Vagina (tissue), 2 donors: ENCODE measurements at regions not wholly inside any gene's neighbourhood (a gene's known extent, or its start where the extent isn't known, plus 50 kb on each side); places are given as distances from the start of the nearest gene placed in this dataset.

Experiments used
- CTCF ChIP-seq, 3 experiments: fragments of 450-650 bp in 2 of 3; fragments of 200-600 bp in 1 of 3; sonication (generic) in 1 of 3; IDR thresholded peaks; one replicate each; pipeline ENCODE4 v1.5.1; 2017 to 2019; ENCODE audit warnings: antibody characterized with exemption in 3 of 3, mild to moderate bottlenecking in 2 of 3, moderate library complexity in 2 of 3
- POLR2A ChIP-seq, 2 donors: fragments of 450-650 bp; IDR thresholded peaks; one replicate each; pipeline ENCODE4 v1.6.1; 2017; ENCODE audit warnings: antibody characterized with exemption in 2 of 2, mild to moderate bottlenecking in 2 of 2, moderate library complexity in 2 of 2
- POLR2AphosphoS5 ChIP-seq, 2 donors: sonication (generic); formaldehyde crosslinking; IDR thresholded peaks; one replicate each; pipeline ENCODE4 v1.9.0; 2017; ENCODE audit warnings: antibody characterized with exemption in 2 of 2, mild to moderate bottlenecking in 2 of 2, low read depth in 1 of 2; ENCODE audit not compliant: insufficient read depth in 1 of 2

GRCh38 chr3:187973977-187974870, 179.7 kb upstream of the LPP start:
- TF ChIP-seq CTCF (IDR thresholded peaks at IDR 0.05), result no peak
- no peak for TF ChIP-seq POLR2A (IDR thresholded peaks at IDR 0.05)
- no peak for TF ChIP-seq POLR2AphosphoS5 (IDR thresholded peaks at IDR 0.05; ENCODE audit: insufficient read depth in 1 of 2, low read depth in 1 of 2)
